Upper lobe of left lung (tissue), 4 donors: ENCODE measurements at regions not wholly inside any gene's neighbourhood (a gene's known extent, or its start where the extent isn't known, plus 50 kb on each side); places are given as distances from the start of the nearest gene placed in this dataset.

ENCODE experiments used
- CTCF ChIP-seq, 6 experiments: fragments of 450-650 bp in 4 of 6; fragments of 200-600 bp in 2 of 6; sonication (generic) in 2 of 6; IDR thresholded peaks; one replicate each; pipeline ENCODE4 v1.5.1; 2016 to 2019; ENCODE audit warnings: antibody characterized with exemption in 6 of 6
- POLR2A ChIP-seq, 4 donors: fragments of 450-650 bp; IDR thresholded peaks; one replicate each; pipeline ENCODE4 v1.5.1; 2016 to 2017; ENCODE audit warnings: antibody characterized with exemption in 4 of 4, mild to moderate bottlenecking in 2 of 4
- POLR2AphosphoS5 ChIP-seq, 2 donors: sonication (generic); formaldehyde crosslinking; IDR thresholded peaks; one replicate each; pipeline ENCODE4 v1.5.1; 2017; ENCODE audit warnings: antibody characterized with exemption in 2 of 2

GRCh38 chr6:93678841-93679454 lies 259.6 kb upstream of the EPHA7 start:
- TF ChIP-seq CTCF (IDR thresholded peaks at IDR 0.05) (no peak), POLR2A (IDR thresholded peaks at IDR 0.05) (no peak), POLR2AphosphoS5 (IDR thresholded peaks at IDR 0.05) (no peak)
